HepG2 (cell line): ENCODE measurements at regions not wholly inside any gene's neighbourhood (a gene's known extent, or its start where the extent isn't known, plus 50 kb on each side); places are given as distances from the start of the nearest gene placed in this dataset.

Source experiments
- ATAC-seq: fragments of 200-7000 bp; cut with Tn5 transposase; 3 replicates; pipeline ENCODE4 v1.9.1; 2020; ENCODE audit warnings: mild to moderate bottlenecking, moderate library complexity
- BruUV-seq: library from RNA; stranded (reverse); fragments of 400-500 nt; replicated peaks from 2 replicates; lab custom pipeline; 2021; lab: Mats Ljungman, UMichigan
- CTCF ChIA-PET: fragments of 300-600 bp; formaldehyde crosslinking; extraction: SDS; loops from one replicate; lab custom pipeline; 2021; ENCODE audit warnings: low total read pairs, inconsistent platforms, low intra/inter-chr PET ratio; lab: Yijun Ruan, JAX
- POLR2A ChIA-PET: fragments of 350-600 bp; sonication (Branson Sonifier 250); formaldehyde crosslinking; loops from one replicate; lab custom pipeline; 2020; ENCODE audit warnings: antibody characterized with exemption, inconsistent platforms; lab: Yijun Ruan, JAX
- DNase-seq: peaks from one replicate; pipeline ENCODE4 v3.0.0-alpha.2; 2015; ENCODE audit warnings: low spot score
- FAIRE-seq: peaks from 3 replicates; lab custom pipeline; 2011; peaks lifted over from hg19 to GRCh38; lab: Jason Lieb, UNC
- H2AFZ ChIP-seq: one replicate; pipeline ENCODE4 v1.6.1; 2011; ENCODE audit warnings: low read length, inconsistent platforms
- H3K27ac ChIP-seq: fragments of 300-600 bp; 3 replicates; pipeline ENCODE4 v1.8.0; 2011; ENCODE audit warnings: mixed run types, mild to moderate bottlenecking, mixed read lengths, low read length, inconsistent platforms; ENCODE audit not compliant: insufficient read depth; ENCODE audit errors: extremely low read length
- H3K27me3 ChIP-seq, 2 experiments: fragments of 200-600 bp in 1 of 2; 2 replicates in 1 of 2; 3 replicates in 1 of 2; pipeline versions ENCODE4 v1.6.0 to v1.8.0; 2011; ENCODE audit warnings: low read length in 2 of 2, mild to moderate bottlenecking in 2 of 2, moderate library complexity in 2 of 2, inconsistent platforms in 1 of 2; ENCODE audit not compliant: insufficient read depth in 2 of 2, control insufficient read depth in 1 of 2
- H3K36me3 ChIP-seq, 2 experiments: fragments of 200-600 bp in 1 of 2; replicated peaks in 1 of 2; 2 replicates in 1 of 2; 3 replicates in 1 of 2; pipeline versions ENCODE4 v1.5.1 to v1.8.0; 2011; ENCODE audit warnings: low read length in 2 of 2, inconsistent platforms in 1 of 2; ENCODE audit not compliant: insufficient read depth in 2 of 2, control insufficient read depth in 1 of 2
- H3K4me1 ChIP-seq: 2 replicates; pipeline ENCODE4 v1.5.1; 2012; ENCODE audit warnings: low read length, inconsistent platforms; ENCODE audit not compliant: insufficient read depth
- H3K4me2 ChIP-seq: 2 replicates; pipeline ENCODE4 v1.6.0; 2011; ENCODE audit warnings: low read depth, low read length, inconsistent platforms
- H3K4me3 ChIP-seq, 3 experiments: fragments of 200-600 bp in 1 of 3; sonication (generic), shearing (Covaris generic) in 1 of 3; replicated peaks in 1 of 3; 2 replicates each; pipeline ENCODE4 v1.5.1; 2011 to 2016; ENCODE audit warnings: low read length in 3 of 3, inconsistent platforms in 2 of 3, low read depth in 2 of 3, mild to moderate bottlenecking in 2 of 3, control low read depth in 1 of 3, mixed read lengths in 1 of 3; ENCODE audit not compliant: insufficient read depth in 1 of 3
- H3K79me2 ChIP-seq: one replicate; pipeline ENCODE4 v1.6.1; 2011; ENCODE audit warnings: low read length, inconsistent platforms; ENCODE audit not compliant: insufficient read depth
- H3K9ac ChIP-seq: 2 replicates; pipeline ENCODE4 v1.6.0; 2011; ENCODE audit warnings: mild to moderate bottlenecking, low read depth, low read length, inconsistent platforms; ENCODE audit not compliant: insufficient read depth
- H3K9me3 ChIP-seq: 2 replicates; pipeline ENCODE4 v1.5.1; 2012; ENCODE audit warnings: mild to moderate bottlenecking, low read length
- H4K20me1 ChIP-seq: 2 replicates; pipeline ENCODE4 v1.6.0; 2011; ENCODE audit warnings: inconsistent platforms, mild to moderate bottlenecking, low read length, moderate library complexity; ENCODE audit not compliant: insufficient read depth
- CSRNP1 ChIP-seq: sonication (generic); formaldehyde crosslinking; IDR thresholded peaks from 2 replicates; pipeline ENCODE4 v1.8.1; 2023; ENCODE audit warnings: mild to moderate bottlenecking, missing genetic modification reagents
- CTCF ChIP-seq: sonication (generic); formaldehyde crosslinking; IDR thresholded peaks from 2 replicates; pipeline ENCODE4 v1.5.0; 2020; ENCODE audit warnings: mild to moderate bottlenecking, missing genetic modification reagents, moderate library complexity
- DMAP1 ChIP-seq: IDR thresholded peaks from 2 replicates; pipeline ENCODE4 v1.6.1; 2016
- FOSL1 ChIP-seq: sonication (generic); formaldehyde crosslinking; IDR thresholded peaks from 2 replicates; pipeline ENCODE4 v1.9.0; 2021; ENCODE audit warnings: missing genetic modification reagents, borderline replicate concordance
- LBX2 ChIP-seq: sonication (generic); formaldehyde crosslinking; IDR thresholded peaks from 2 replicates; pipeline ENCODE4 v1.5.0; 2020; ENCODE audit warnings: missing genetic modification reagents, mild to moderate bottlenecking, borderline replicate concordance
- MTF2 ChIP-seq: sonication (generic); formaldehyde crosslinking; IDR thresholded peaks from 2 replicates; pipeline ENCODE4 v1.5.0; 2020; ENCODE audit warnings: missing genetic modification reagents, borderline replicate concordance
- PCBP2 ChIP-seq: fragments of 200-400 bp; formaldehyde crosslinking; optimal IDR thresholded peaks from 2 replicates; pipeline ENCODE3; 2018; ENCODE audit warnings: low read length, low read depth; ENCODE audit not compliant: poor library complexity, severe bottlenecking
- SMARCE1 ChIP-seq: fragments of 450-650 bp; IDR thresholded peaks from 2 replicates; pipeline ENCODE4 v1.6.1; 2017; ENCODE audit warnings: borderline replicate concordance
- SMC3 ChIP-seq: IDR thresholded peaks from 2 replicates; pipeline ENCODE4 v1.6.1; 2011; ENCODE audit warnings: low read length, improper control_type of control experiment
- SP1 ChIP-seq, 2 experiments: fragments of 450-650 bp in 1 of 2; sonication (generic) in 1 of 2; formaldehyde crosslinking in 1 of 2; IDR thresholded peaks; 2 replicates each; pipeline versions ENCODE4 v1.4.0 to v1.6.1; 2016 to 2020; ENCODE audit warnings: missing genetic modification reagents in 1 of 2
- STAG1 ChIP-seq: sonication (generic); formaldehyde crosslinking; IDR thresholded peaks from 2 replicates; pipeline ENCODE4 v1.4.0; 2020; ENCODE audit warnings: missing genetic modification reagents
- TGIF2 ChIP-seq: IDR thresholded peaks from 2 replicates; pipeline ENCODE4 v1.6.1; 2016; ENCODE audit warnings: control low read depth, missing compliant biosample characterization
- ZNF543 ChIP-seq: sonication (generic); formaldehyde crosslinking; IDR thresholded peaks from 2 replicates; pipeline ENCODE4 v1.4.0; 2020; ENCODE audit warnings: mild to moderate bottlenecking, missing genetic modification reagents
- ZNF549 ChIP-seq: sonication (generic); formaldehyde crosslinking; IDR thresholded peaks from 2 replicates; pipeline ENCODE4 v1.5.0; 2020; ENCODE audit warnings: missing genetic modification reagents
- ZSCAN21 ChIP-seq: sonication (generic); formaldehyde crosslinking; IDR thresholded peaks from 2 replicates; pipeline ENCODE4 v1.8.0; 2022; ENCODE audit warnings: mild to moderate bottlenecking, missing genetic modification reagents, moderate library complexity, borderline replicate concordance
- WGBS: methylation state at CpG from one replicate; pipeline ENCODE4 v1.1.6; 2017; ENCODE audit warnings: low lambda C conversion rate; 5-methylcytosine and 5-hydroxymethylcytosine counted together
- in situ Hi-C: cut with HindIII; loops from 2 replicates; pipeline ENCODE4 v1.10.0; 2017; ENCODE audit warnings: low pct_unique_long_range_greater_than_20kb; ENCODE audit not compliant: extremely low pct_ligation_motif_present
- intact Hi-C: fragments of 100-400 bp; cut with micrococcal nuclease; formaldehyde crosslinking; loops from one replicate; pipeline ENCODE4 v1.10.0; 2022; ENCODE audit not compliant: unreplicated experiment

GRCh38 chr15:81939604-81940440, 106.0 kb downstream of the MEX3B start:
- H4K20me1 ChIP-seq, result no peaks in the 10 kb centered on the region
- POLR2A ChIA-PET, result no interaction called here
- WGBS, result 3% methylated on average over 5 of the region's 5 CpGs
- no peak overlapping the region for H2AFZ ChIP-seq
- H3K27me3 ChIP-seq, result no peaks in the 10 kb centered on the region
- ATAC-seq (no peak), DNase-seq (peak; percentile 19), FAIRE-seq (peak; percentile 57)
- H3K79me2 ChIP-seq, result no peaks in the 10 kb centered on the region
- intact Hi-C loops (loop anchor here (1.0 kb wide), 2 partner anchors 107 to 460 kb away; no protein-coding TSS in a partner anchor), in situ Hi-C loops (loop anchor here (10.0 kb wide), 1 partner anchor 455 kb away; no protein-coding TSS in a partner anchor)
- H3K9ac ChIP-seq, result no peak overlapping the region
- no peak overlapping the region for H3K4me3 ChIP-seq
- BruUV-seq, result no TSS peak
- no peaks in the 10 kb centered on the region for H3K4me1 ChIP-seq
- TF ChIP-seq CTCF (CRISPR knock-in tag), result peak; percentile 65
- no peak for TF ChIP-seq ZSCAN21
- TF ChIP-seq STAG1 (CRISPR knock-in tag), result peak; percentile 65
- 0 out of 2 replicates have a peak, but pooled peaks have one; percentile 4 for TF ChIP-seq SMC3
- no peak overlapping the region for H3K4me2 ChIP-seq
- no peak overlapping the region for H3K27ac ChIP-seq
- H3K9me3 ChIP-seq, result no peaks in the 10 kb centered on the region
- CTCF ChIA-PET, result interaction anchor here (1.6 to 2.1 kb wide), 2 partner anchors 459 to 529 kb away, joined by 6 to 9 read pairs; no protein-coding TSS in a partner anchor
- H3K36me3 ChIP-seq, result no peaks in the 10 kb centered on the region

GRCh38 chr15:81937189-81937588, 108.6 kb downstream of the MEX3B start:
- no peak for FAIRE-seq
- TF ChIP-seq CSRNP1 (CRISPR knock-in tag), result no peak
- TF ChIP-seq DMAP1 (CRISPR knock-in tag), result no peak
- no peak for TF ChIP-seq PCBP2
- TF ChIP-seq SP1 (IDR thresholded peaks at IDR 0.05), result no peak
- no peak for TF ChIP-seq SP1 (CRISPR knock-in tag; IDR thresholded peaks at IDR 0.05)
- TF ChIP-seq ZNF543 (CRISPR knock-in tag), result no peak
- TF ChIP-seq ZNF549 (CRISPR knock-in tag), result no peak
- TF ChIP-seq FOSL1 (CRISPR knock-in tag), result no peak
- no peak for TF ChIP-seq SMARCE1
- TF ChIP-seq LBX2 (CRISPR knock-in tag), result no peak
- no peak for TF ChIP-seq MTF2 (CRISPR knock-in tag)
- TF ChIP-seq TGIF2 (CRISPR knock-in tag), result no peak

More at GRCh38 chr15:81937189-81937588, 108.6 kb downstream of the MEX3B start:
- H3K9me3 ChIP-seq, result no peaks in the 10 kb centered on the region
- WGBS, result 1% methylated on average over 4 of the region's 4 CpGs
- ChIA-PET CTCF (no interaction called here), POLR2A (no interaction called here)
- H3K36me3 ChIP-seq, result no peaks in the 10 kb centered on the region
- no peaks in the 10 kb centered on the region for H3K4me1 ChIP-seq
- no peaks in the 10 kb centered on the region for H4K20me1 ChIP-seq
- ATAC-seq (no peak), DNase-seq (no peak)
- no peaks in the 10 kb centered on the region for H3K27me3 ChIP-seq
- no peak overlapping the region for H3K4me3 ChIP-seq
- H3K4me2 ChIP-seq, result no peak overlapping the region
- H3K79me2 ChIP-seq, result no peaks in the 10 kb centered on the region
- H3K9ac ChIP-seq, result no peak overlapping the region
- H3K27ac ChIP-seq, result no peak overlapping the region
- intact Hi-C loops, result no loop called here
- in situ Hi-C loops, result loop anchor here (10.0 kb wide), 1 partner anchor 452 kb away; no protein-coding TSS in a partner anchor
- no TSS peak for BruUV-seq
- no peak overlapping the region for H2AFZ ChIP-seq
